DMS153 (cell line): ENCODE measurements at regions not wholly inside any gene's neighbourhood (a gene's known extent, or its start where the extent isn't known, plus 50 kb on each side); places are given as distances from the start of the nearest gene placed in this dataset.

Experiments used
- DNase-seq: peaks from one replicate; lab custom pipeline; 2025; lab: John Stamatoyannopoulos, UW

- no peak for DNase-seq
Measured at GRCh38 chrX:21056622-21057021, 317.6 kb upstream of the CNKSR2 start.

DNA sequence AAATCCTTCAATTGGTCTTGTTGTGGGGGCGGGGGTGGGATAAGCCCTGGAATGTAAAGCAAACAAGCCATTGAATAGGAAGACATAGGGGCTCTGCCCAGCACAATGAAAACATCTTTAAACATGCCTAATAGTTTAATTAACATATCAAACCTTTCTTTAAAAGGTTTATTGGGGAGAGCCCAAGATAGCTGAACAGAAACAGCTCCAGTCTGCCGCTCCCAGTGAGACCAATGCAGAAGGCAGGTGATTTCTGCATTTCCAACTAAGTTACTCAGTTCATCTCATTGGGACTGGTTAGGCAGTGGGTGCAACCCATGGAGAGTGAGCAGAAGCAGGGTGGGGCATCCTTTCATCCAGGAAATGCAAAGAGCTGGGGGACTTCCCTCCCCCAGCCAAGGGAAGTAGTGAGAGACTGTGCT, 327.2 kb upstream of the CNKSR2 start:
- no peak for DNase-seq

- no peak for DNase-seq
Measured at GRCh38 chrX:21014326-21014725, 359.9 kb upstream of the CNKSR2 start.

GRCh38 chrX:21004835-21005234, 369.4 kb upstream of the CNKSR2 start:
- DNase-seq = no peak

GRCh38 chrX:20995829-20996228, 378.4 kb upstream of the CNKSR2 start:
- no peak for DNase-seq

GRCh38 chrX:20989361-20989760, 384.9 kb upstream of the CNKSR2 start:
- no peak for DNase-seq

GRCh38 chrX:20988804-20989203, 385.4 kb upstream of the CNKSR2 start:
- DNase-seq = no peak

DNA sequence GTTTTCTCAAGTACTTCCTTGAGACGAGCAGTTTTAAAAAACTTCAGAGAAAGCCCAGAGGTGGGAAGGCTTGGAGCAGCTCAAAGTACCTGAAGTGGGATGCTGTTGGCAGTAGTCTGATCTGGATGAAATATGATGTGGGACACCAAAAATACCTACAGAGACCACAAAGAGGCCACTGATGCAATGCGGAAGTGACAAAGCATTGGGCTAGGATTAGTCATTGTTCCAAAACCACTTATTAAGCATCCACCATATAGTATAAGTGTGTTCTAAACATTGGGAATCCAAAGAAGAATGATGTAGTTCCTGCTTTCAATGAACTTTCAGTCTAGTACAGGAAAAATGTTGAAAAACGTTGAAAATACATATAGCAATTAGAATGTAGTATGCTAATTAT, 386.1 kb upstream of the CNKSR2 start:
- no peak for DNase-seq

DNA sequence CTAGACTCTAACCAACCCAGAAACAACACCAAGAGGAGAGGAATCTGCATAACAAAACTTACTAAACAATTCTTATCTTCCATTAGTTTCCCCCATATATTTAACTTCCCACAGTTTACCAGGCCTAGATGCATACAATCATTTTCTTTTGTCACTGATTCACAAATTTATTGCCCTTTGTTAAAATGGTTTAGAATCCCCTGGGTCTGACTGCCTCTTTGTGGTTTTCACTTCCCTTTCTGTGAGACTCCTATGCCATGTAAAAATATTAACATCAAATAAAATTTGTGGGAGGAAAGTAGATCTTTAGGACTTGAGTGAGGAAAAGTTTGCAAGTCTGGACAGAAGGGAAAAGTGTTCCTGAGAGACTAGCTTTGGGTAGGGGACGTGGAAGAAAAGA, 393.8 kb upstream of the CNKSR2 start:
- no peak for DNase-seq

- no peak for DNase-seq
Measured at GRCh38 chrX:20974326-20974725, 399.9 kb upstream of the CNKSR2 start.

DNA sequence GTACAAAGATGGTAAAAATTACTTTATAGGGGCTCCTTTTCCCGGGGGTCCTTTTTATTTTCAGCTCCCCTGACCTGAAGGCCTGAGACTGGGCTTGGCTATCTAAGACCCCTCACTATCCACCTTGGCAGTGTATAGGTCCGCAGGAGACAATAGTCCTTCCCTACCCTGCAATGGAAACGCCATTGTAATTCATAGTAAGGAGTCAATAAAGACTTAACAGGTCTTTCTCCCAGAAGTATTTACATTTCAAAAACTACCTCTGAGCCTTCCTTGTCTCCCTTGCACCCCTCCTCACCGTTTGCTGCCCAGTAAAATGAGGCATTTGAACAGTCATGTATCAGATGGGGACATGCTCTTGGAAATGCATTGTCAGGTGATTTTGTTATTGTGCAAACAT, 401.2 kb upstream of the CNKSR2 start:
- no peak for DNase-seq

GRCh38 chrX:20971250-20971649, 403.0 kb upstream of the CNKSR2 start:
- no peak for DNase-seq

DNA sequence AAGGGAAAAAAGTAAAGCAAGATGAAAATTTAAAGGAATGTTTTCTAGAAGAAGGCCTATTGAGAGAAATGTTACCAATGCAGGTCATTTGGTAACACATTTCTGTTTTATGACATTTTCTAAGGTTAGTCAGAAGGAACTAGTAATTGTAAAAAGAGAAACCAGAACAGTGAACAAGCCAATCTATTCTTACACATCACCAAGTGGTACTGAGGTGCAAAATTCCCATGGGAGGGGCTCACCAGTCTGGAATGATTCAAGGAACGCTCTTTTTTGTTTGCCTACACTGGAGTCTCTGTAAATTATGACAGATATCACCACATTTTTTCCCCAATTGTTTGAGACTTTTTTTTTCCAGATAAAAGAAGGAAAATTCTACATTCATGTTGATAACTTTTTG, 404.7 kb upstream of the CNKSR2 start:
- no peak for DNase-seq

- no peak for DNase-seq
Measured at GRCh38 chrX:20968996-20969395, 405.2 kb upstream of the CNKSR2 start.

- peak; percentile 86 for DNase-seq
Measured at GRCh38 chrX:20967725-20968124, 406.5 kb upstream of the CNKSR2 start.

DNA sequence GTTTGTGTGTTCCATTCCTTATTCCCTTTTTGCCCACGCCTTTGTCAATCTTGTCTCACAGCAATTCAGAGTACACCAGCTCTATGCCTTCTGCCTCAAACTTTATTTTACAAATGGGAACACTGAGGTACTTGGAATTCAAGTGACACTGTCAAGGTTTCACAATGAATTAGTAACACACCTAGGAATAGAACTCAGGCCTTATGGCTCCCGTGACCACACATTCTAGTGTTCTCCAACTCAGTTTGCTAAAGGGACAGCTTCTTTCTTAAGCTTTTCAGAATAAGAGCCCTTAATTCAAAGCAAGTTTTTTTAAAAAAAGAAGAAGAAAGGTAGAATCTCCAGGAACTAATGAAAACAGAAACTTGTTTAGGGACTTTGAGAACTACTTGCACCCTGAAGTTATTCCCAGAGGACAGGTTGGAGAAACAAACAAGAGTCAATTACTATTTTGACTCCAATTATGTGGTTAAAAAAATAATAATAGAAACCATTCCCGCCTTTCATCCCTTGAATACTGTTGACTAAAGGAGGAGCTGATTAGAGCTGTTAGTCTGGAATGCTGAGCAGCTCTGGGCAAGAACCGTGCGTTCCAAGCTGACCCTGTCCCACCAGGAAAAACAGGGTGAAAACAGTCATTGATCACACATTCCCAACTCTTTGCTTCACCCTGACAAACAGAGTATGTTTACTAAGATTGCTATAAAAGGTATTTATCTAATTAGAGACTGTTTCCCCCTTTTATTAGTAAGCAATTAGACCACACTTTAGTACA, 408.8 kb upstream of the CNKSR2 start:
- DNase-seq = no peak

GRCh38 chrX:20954014-20954413, 420.2 kb upstream of the CNKSR2 start:
- DNase-seq = no peak

GRCh38 chrX:20952180-20952579, 422.0 kb upstream of the CNKSR2 start:
- no peak for DNase-seq

- DNase-seq = no peak
Measured at GRCh38 chrX:20951016-20951810, 423.0 kb upstream of the CNKSR2 start.

DNA sequence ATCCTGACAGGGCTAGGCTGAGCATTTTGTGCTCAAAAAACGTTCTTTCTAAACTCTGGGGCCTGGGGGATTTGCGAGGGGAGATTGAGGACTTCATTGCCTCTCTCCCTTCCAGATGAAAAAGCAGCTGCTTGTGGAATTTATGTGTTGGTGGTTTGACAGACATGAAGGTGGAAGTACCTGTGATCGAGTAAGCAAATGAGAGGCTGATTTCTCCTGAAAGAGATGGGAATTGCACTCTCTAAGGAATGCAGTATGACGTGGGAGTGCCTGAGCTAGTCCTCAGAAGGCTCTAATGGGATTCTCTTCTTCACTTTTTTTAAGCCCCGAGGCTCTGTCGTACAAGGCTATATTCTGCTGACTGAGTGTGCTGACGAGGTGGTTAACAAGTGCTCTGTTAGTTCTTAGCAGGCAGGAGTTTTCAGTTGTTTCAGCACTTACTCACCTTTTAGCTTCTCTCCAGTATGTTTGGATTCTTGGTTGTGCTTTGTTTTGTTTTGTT, 426.8 kb upstream of the CNKSR2 start:
- no peak for DNase-seq

DNA sequence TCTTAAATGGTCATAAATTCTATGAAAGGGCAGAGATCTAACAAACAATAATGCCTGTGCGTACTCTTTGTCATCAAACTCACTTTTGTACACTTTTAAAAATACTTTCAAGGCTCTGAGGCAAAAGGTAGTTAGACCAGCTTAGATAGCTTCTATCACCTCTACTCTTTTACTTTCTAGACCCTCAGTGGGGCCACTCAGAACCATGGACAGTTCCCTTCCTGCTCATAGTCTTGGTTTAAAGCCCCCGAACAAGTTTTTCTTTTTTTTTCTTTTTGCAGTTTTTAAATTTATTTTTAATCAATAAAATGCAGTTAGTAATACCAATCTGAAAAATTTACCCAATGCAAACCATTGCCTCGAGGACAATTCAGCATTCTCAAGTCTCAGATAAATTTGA, 460.5 kb upstream of the CNKSR2 start:
- no peak for DNase-seq

- DNase-seq = no peak
Measured at GRCh38 chrX:20906571-20906970, 467.6 kb upstream of the CNKSR2 start.

DNA sequence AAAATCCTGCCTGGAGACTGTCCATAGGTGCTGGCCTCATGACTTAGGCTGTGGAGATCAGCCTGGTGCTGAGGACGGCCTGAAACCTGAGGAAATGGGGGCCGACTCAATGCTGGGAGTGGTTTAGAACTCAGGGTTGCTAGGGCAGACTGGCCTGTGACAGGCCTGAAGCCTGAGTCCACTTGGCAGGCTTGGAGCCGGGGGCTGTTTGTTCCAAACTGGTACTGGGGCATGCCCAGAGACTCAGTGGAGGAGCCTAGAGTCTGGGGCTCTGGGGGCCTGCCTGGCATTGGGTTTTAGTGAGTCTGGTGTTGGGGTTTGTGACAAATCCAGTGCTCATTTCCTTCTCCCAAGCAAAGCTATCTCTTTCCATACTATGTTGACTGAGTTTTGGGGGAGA, 489.7 kb upstream of the CNKSR2 start:
- no peak for DNase-seq
